ENCODE measurements at regions not wholly inside any gene's neighbourhood (a gene's known extent, or its start where the extent isn't known, plus 50 kb on each side); places are given as distances from the start of the nearest gene placed in this dataset.

- DNase-seq (ENCODE audit: low read depth in 1 of 2, low spot score in 1 of 2), result no peak
- no peak overlapping the region for H3K27ac ChIP-seq (replicated peaks)
- no peak for TF ChIP-seq SPI1 (IDR thresholded peaks at IDR 0.05; ENCODE audit: borderline replicate concordance, low read depth)
- TF ChIP-seq GABPA (IDR thresholded peaks at IDR 0.05; ENCODE audit: low read depth), result no peak
- TF ChIP-seq, protein P1, sequence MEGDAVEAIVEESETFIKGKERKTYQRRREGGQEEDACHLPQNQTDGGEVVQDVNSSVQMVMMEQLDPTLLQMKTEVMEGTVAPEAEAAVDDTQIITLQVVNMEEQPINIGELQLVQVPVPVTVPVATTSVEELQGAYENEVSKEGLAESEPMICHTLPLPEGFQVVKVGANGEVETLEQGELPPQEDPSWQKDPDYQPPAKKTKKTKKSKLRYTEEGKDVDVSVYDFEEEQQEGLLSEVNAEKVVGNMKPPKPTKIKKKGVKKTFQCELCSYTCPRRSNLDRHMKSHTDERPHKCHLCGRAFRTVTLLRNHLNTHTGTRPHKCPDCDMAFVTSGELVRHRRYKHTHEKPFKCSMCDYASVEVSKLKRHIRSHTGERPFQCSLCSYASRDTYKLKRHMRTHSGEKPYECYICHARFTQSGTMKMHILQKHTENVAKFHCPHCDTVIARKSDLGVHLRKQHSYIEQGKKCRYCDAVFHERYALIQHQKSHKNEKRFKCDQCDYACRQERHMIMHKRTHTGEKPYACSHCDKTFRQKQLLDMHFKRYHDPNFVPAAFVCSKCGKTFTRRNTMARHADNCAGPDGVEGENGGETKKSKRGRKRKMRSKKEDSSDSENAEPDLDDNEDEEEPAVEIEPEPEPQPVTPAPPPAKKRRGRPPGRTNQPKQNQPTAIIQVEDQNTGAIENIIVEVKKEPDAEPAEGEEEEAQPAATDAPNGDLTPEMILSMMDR (IDR thresholded peaks at IDR 0.05; ENCODE audit: insufficient read depth, low read length), result no peak
- TF ChIP-seq REST (IDR thresholded peaks at IDR 0.05; ENCODE audit: insufficient replicate concordance, low read depth), result no peak
- no peak for TF ChIP-seq POLR2AphosphoS5 (IDR thresholded peaks at IDR 0.05; ENCODE audit: low read depth)
- no peak overlapping the region for H3K4me3 ChIP-seq (replicated peaks; ENCODE audit: insufficient read depth, low read length)
- peaks cover 2% of the 10 kb centered on the region for H3K27me3 ChIP-seq (ENCODE audit: insufficient read depth, poor library complexity, severe bottlenecking)
These were observed 331.9 kb downstream of the MED10 start for GRCh38 chr5:6046296-6046967.

GRCh38 chr5:6043491-6044310 is 334.6 kb downstream of the MED10 start:
- H3K27me3 ChIP-seq (ENCODE audit: insufficient read depth, poor library complexity, severe bottlenecking), result peaks cover 2% of the 10 kb centered on the region
- no peak for DNase-seq (ENCODE audit: low read depth in 1 of 2, low spot score in 1 of 2)
- no peak overlapping the region for H3K27ac ChIP-seq (replicated peaks)
- TF ChIP-seq POLR2AphosphoS5 (IDR thresholded peaks at IDR 0.05; ENCODE audit: low read depth) (no peak), GABPA (IDR thresholded peaks at IDR 0.05; ENCODE audit: low read depth) (no peak), SPI1 (IDR thresholded peaks at IDR 0.05; ENCODE audit: borderline replicate concordance, low read depth) (no peak), REST (IDR thresholded peaks at IDR 0.05; ENCODE audit: insufficient replicate concordance, low read depth) (no peak)
- no peak overlapping the region for H3K4me3 ChIP-seq (replicated peaks; ENCODE audit: insufficient read depth, low read length)

GRCh38 chr5:6041977-6042550 is 336.3 kb downstream of the MED10 start:
- TF ChIP-seq GABPA (IDR thresholded peaks at IDR 0.05; ENCODE audit: low read depth) (no peak), REST (IDR thresholded peaks at IDR 0.05; ENCODE audit: insufficient replicate concordance, low read depth) (no peak), POLR2AphosphoS5 (IDR thresholded peaks at IDR 0.05; ENCODE audit: low read depth) (no peak), SPI1 (IDR thresholded peaks at IDR 0.05; ENCODE audit: borderline replicate concordance, low read depth) (no peak)
- TF ChIP-seq, protein P1 (IDR thresholded peaks at IDR 0.05; ENCODE audit: insufficient read depth, low read length), result no peak
- no peak for DNase-seq (ENCODE audit: low read depth in 1 of 2, low spot score in 1 of 2)
- Histone ChIP-seq H3K27ac (replicated peaks) (no peak overlapping the region), H3K4me3 (replicated peaks; ENCODE audit: insufficient read depth, low read length) (no peak overlapping the region), H3K27me3 (ENCODE audit: insufficient read depth, poor library complexity, severe bottlenecking) (peaks cover 2% of the 10 kb centered on the region)

All from HL-60 (cell line).